H9 (cell line): ENCODE measurements at regions not wholly inside any gene's neighbourhood (a gene's known extent, or its start where the extent isn't known, plus 50 kb on each side); places are given as distances from the start of the nearest gene placed in this dataset.

Experiments used
- DNase-seq: peaks from one replicate; pipeline ENCODE4 v3.0.0-alpha.2; 2017
- H2AFZ ChIP-seq: one replicate; pipeline ENCODE4 v1.6.1; 2013; ENCODE audit warnings: mild to moderate bottlenecking, low read length, control low read depth, moderate library complexity
- H2AK5ac ChIP-seq: 2 replicates; pipeline ENCODE4 v1.6.1; 2013; ENCODE audit warnings: low read length, control low read depth, mixed read lengths; ENCODE audit not compliant: insufficient read length
- H2BK120ac ChIP-seq: one replicate; pipeline ENCODE4 v1.6.1; 2013; ENCODE audit warnings: low read depth, mild to moderate bottlenecking, low read length, control low read depth, inconsistent platforms; ENCODE audit not compliant: poor library complexity, severe bottlenecking
- H2BK12ac ChIP-seq: 2 replicates; pipeline ENCODE4 v1.6.1; 2013; ENCODE audit warnings: low read length, control low read depth, mixed read lengths, low read depth; ENCODE audit not compliant: insufficient read length
- H2BK15ac ChIP-seq: 2 replicates; pipeline ENCODE4 v1.6.1; 2013; ENCODE audit warnings: low read depth, low read length, control low read depth
- H2BK20ac ChIP-seq: one replicate; pipeline ENCODE4 v1.6.1; 2013; ENCODE audit warnings: low read depth, mild to moderate bottlenecking, low read length, control low read depth, inconsistent platforms; ENCODE audit not compliant: poor library complexity, severe bottlenecking
- H2BK5ac ChIP-seq: 2 replicates; pipeline ENCODE4 v1.6.1; 2013; ENCODE audit warnings: low read length, control low read depth, mixed read lengths; ENCODE audit not compliant: insufficient read length
- H3K14ac ChIP-seq: 2 replicates; pipeline ENCODE4 v1.6.1; 2013; ENCODE audit warnings: low read length, control low read depth; ENCODE audit not compliant: insufficient read depth
- H3K18ac ChIP-seq: 2 replicates; pipeline ENCODE4 v1.6.1; 2013; ENCODE audit warnings: low read depth, mild to moderate bottlenecking, mixed read lengths, low read length, control low read depth; ENCODE audit not compliant: insufficient read length
- H3K23ac ChIP-seq: 2 replicates; pipeline ENCODE4 v1.6.1; 2013; ENCODE audit warnings: low read length, control low read depth, mixed read lengths, low read depth; ENCODE audit not compliant: insufficient read length
- H3K23me2 ChIP-seq: 2 replicates; pipeline ENCODE4 v1.6.1; 2013; ENCODE audit warnings: low read depth, mild to moderate bottlenecking, mixed read lengths, low read length, control low read depth; ENCODE audit not compliant: insufficient read length, poor library complexity, severe bottlenecking
- H3K27ac ChIP-seq: 2 replicates; pipeline ENCODE4 v1.5.1; 2013; ENCODE audit warnings: low read length, control low read depth, mixed read lengths, low read depth; ENCODE audit not compliant: insufficient read length
- H3K27me3 ChIP-seq: 2 replicates; pipeline ENCODE4 v1.6.1; 2013; ENCODE audit warnings: low read length, control low read depth, inconsistent platforms; ENCODE audit not compliant: insufficient read depth
- H3K4ac ChIP-seq: 2 replicates; pipeline ENCODE4 v1.6.1; 2013; ENCODE audit warnings: low read depth, mild to moderate bottlenecking, control low read depth, inconsistent platforms, low read length, moderate library complexity
- H3K4me1 ChIP-seq: 2 replicates; pipeline ENCODE4 v1.6.1; 2013; ENCODE audit warnings: low read length, control low read depth, inconsistent platforms; ENCODE audit not compliant: insufficient read depth
- H3K4me2 ChIP-seq: 2 replicates; pipeline ENCODE4 v1.6.1; 2013; ENCODE audit warnings: low read length, control low read depth, mixed read lengths; ENCODE audit not compliant: insufficient read length, insufficient read depth
- H3K56ac ChIP-seq: 2 replicates; pipeline ENCODE4 v1.6.1; 2013; ENCODE audit warnings: low read depth, mild to moderate bottlenecking, mixed read lengths, low read length, control low read depth; ENCODE audit not compliant: insufficient read length
- H3K79me1 ChIP-seq: 2 replicates; pipeline ENCODE4 v1.6.1; 2013; ENCODE audit warnings: low read depth, mild to moderate bottlenecking, moderate library complexity, low read length, control low read depth, inconsistent platforms; ENCODE audit not compliant: insufficient read depth, poor library complexity, severe bottlenecking
- H3K79me2 ChIP-seq: 2 replicates; pipeline ENCODE4 v1.6.1; 2013; ENCODE audit warnings: low read length, control low read depth, inconsistent platforms; ENCODE audit not compliant: insufficient read depth
- H3K9ac ChIP-seq: 2 replicates; pipeline ENCODE4 v1.6.1; 2013; ENCODE audit warnings: low read length, control low read depth, mixed read lengths; ENCODE audit not compliant: insufficient read length; ENCODE audit errors: extremely low read depth
- H3K9me3 ChIP-seq: one replicate; pipeline ENCODE4 v1.6.1; 2013; ENCODE audit warnings: low read depth, low read length, inconsistent platforms; ENCODE audit not compliant: control insufficient read depth
- H3T11ph ChIP-seq: one replicate; pipeline ENCODE4 v1.6.1; 2013; ENCODE audit warnings: mild to moderate bottlenecking, low read length, control low read depth, inconsistent platforms
- H4K20me1 ChIP-seq: one replicate; pipeline ENCODE4 v1.6.1; 2013; ENCODE audit not compliant: control insufficient read depth, insufficient read length, insufficient read depth
- H4K5ac ChIP-seq: 2 replicates; pipeline ENCODE4 v1.6.1; 2013; ENCODE audit warnings: low read depth, mild to moderate bottlenecking, mixed read lengths, low read length, control low read depth; ENCODE audit not compliant: insufficient read length
- H4K8ac ChIP-seq: replicated peaks from 2 replicates; pipeline ENCODE4 v1.6.1; 2013; ENCODE audit warnings: low read length, control low read depth, mixed read lengths, low read depth; ENCODE audit not compliant: insufficient read length
- H4K91ac ChIP-seq: 2 replicates; pipeline ENCODE4 v1.6.1; 2013; ENCODE audit warnings: low read depth, mild to moderate bottlenecking, moderate library complexity, mixed read lengths, low read length, control low read depth; ENCODE audit not compliant: insufficient read length
- H3K27ac Mint-ChIP-seq, 3 experiments: 2 replicates in 2 of 3; 3 replicates in 1 of 3; pipeline ENCODE4 v1.8.0; 2020 to 2021; ENCODE audit warnings: mixed read lengths in 3 of 3, mild to moderate bottlenecking in 1 of 3, moderate library complexity in 1 of 3
- H3K27me3 Mint-ChIP-seq: 2 replicates; pipeline ENCODE4 v1.8.0; 2021; ENCODE audit warnings: low read depth, mild to moderate bottlenecking, moderate library complexity, mixed read lengths
- H3K36me3 Mint-ChIP-seq, 3 experiments: 2 replicates in 2 of 3; 3 replicates in 1 of 3; pipeline ENCODE4 v1.8.0; 2020 to 2021; ENCODE audit warnings: low read depth in 3 of 3, mixed read lengths in 3 of 3; ENCODE audit not compliant: insufficient read depth in 1 of 3
- H3K4me1 Mint-ChIP-seq, 2 experiments: 2 replicates each; pipeline ENCODE4 v1.8.0; 2020; ENCODE audit warnings: mixed read lengths in 2 of 2
- H3K4me3 Mint-ChIP-seq, 2 experiments: 2 replicates in 1 of 2; 3 replicates in 1 of 2; pipeline ENCODE4 v1.8.0; 2020 to 2021; ENCODE audit warnings: mild to moderate bottlenecking in 2 of 2, mixed read lengths in 2 of 2, moderate library complexity in 1 of 2
- H3K9me3 Mint-ChIP-seq, 2 experiments: 2 replicates in 1 of 2; 3 replicates in 1 of 2; pipeline ENCODE4 v1.8.0; 2020; ENCODE audit warnings: mild to moderate bottlenecking in 2 of 2, mixed read lengths in 2 of 2, moderate library complexity in 1 of 2
- WGBS: extraction: QIAGEN DNeasy Blood & Tissue Kit; methylation state at CpG from one replicate; pipeline ENCODE4 v1.1.7; 2013; ENCODE audit warnings: missing lambda C conversion rate, low lambda C conversion rate, mixed read lengths; ENCODE audit not compliant: insufficient read length; ENCODE audit errors: extremely low coverage; 5-methylcytosine and 5-hydroxymethylcytosine counted together
- TF ChIP-seq, protein P1 (sequence below): fragments of 200-600 bp; sonication (generic); conservative IDR thresholded peaks from 3 replicates; pipeline ENCODE4 v1.8.0; 2021; ENCODE audit warnings: antibody characterized with exemption, mild to moderate bottlenecking

DNA sequence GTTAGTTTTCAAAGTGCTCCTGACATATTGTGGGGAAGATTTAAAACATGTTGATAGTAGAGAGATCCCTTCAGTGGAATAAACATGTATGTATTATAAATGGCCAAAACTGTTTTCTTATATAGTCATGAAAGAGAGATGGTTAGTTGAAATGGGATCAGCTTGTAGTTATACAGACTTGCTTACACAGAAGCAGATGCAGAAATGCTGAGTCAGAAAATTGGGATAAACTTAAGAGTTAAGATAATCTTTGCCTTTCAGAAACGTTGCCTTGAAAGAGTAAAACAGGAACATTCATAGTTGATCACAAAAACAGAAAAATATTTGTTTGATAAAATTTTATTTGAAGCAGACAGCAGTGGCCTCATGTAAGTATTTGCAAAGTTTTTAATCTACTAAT is 433.2 kb upstream of the BCHE start:
- H3K27ac Mint-ChIP-seq, result no peak overlapping the region
- H3K4me1 Mint-ChIP-seq, result no peaks in the 10 kb centered on the region
- no peaks in the 10 kb centered on the region for H3K9me3 ChIP-seq
- no peak overlapping the region for H3K23ac ChIP-seq
- H3K4me1 ChIP-seq, result no peaks in the 10 kb centered on the region
- no peak overlapping the region for H2BK20ac ChIP-seq
- H4K8ac ChIP-seq, result no peak overlapping the region
- no peaks in the 10 kb centered on the region for H3K36me3 Mint-ChIP-seq
- DNase-seq, result no peak
- H2AFZ ChIP-seq, result no peak overlapping the region
- no peak overlapping the region for H2AK5ac ChIP-seq
- H3K4me2 ChIP-seq, result no peak overlapping the region
- no peak overlapping the region for H3K4ac ChIP-seq
- no peak overlapping the region for H3K4me3 Mint-ChIP-seq
- no peak overlapping the region for H3K9ac ChIP-seq
- H3K14ac ChIP-seq, result no peak overlapping the region
- TF ChIP-seq, protein P1, sequence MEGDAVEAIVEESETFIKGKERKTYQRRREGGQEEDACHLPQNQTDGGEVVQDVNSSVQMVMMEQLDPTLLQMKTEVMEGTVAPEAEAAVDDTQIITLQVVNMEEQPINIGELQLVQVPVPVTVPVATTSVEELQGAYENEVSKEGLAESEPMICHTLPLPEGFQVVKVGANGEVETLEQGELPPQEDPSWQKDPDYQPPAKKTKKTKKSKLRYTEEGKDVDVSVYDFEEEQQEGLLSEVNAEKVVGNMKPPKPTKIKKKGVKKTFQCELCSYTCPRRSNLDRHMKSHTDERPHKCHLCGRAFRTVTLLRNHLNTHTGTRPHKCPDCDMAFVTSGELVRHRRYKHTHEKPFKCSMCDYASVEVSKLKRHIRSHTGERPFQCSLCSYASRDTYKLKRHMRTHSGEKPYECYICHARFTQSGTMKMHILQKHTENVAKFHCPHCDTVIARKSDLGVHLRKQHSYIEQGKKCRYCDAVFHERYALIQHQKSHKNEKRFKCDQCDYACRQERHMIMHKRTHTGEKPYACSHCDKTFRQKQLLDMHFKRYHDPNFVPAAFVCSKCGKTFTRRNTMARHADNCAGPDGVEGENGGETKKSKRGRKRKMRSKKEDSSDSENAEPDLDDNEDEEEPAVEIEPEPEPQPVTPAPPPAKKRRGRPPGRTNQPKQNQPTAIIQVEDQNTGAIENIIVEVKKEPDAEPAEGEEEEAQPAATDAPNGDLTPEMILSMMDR, result no peak
- H3K79me1 ChIP-seq, result no peaks in the 10 kb centered on the region
- H4K91ac ChIP-seq, result no peak overlapping the region
- H2BK5ac ChIP-seq, result no peak overlapping the region
- no peaks in the 10 kb centered on the region for H3K9me3 Mint-ChIP-seq
- H3T11ph ChIP-seq, result no peak overlapping the region
- H2BK120ac ChIP-seq, result no peak overlapping the region
- no CpG with 5 or more reads among the region's 1 CpG for WGBS
- no peak overlapping the region for H2BK15ac ChIP-seq
- H3K23me2 ChIP-seq, result no peaks in the 10 kb centered on the region
- H3K18ac ChIP-seq, result no peak overlapping the region
- H4K5ac ChIP-seq, result no peak overlapping the region
- H3K56ac ChIP-seq, result no peak overlapping the region
- H2BK12ac ChIP-seq, result no peak overlapping the region
- no peak overlapping the region for H3K27ac ChIP-seq
- no peaks in the 10 kb centered on the region for H4K20me1 ChIP-seq
- no peaks in the 10 kb centered on the region for H3K27me3 ChIP-seq
- no peaks in the 10 kb centered on the region for H3K79me2 ChIP-seq
- no peaks in the 10 kb centered on the region for H3K27me3 Mint-ChIP-seq
